Epithelial cell of esophagus (primary cell): ENCODE measurements at regions not wholly inside any gene's neighbourhood (a gene's known extent, or its start where the extent isn't known, plus 50 kb on each side); places are given as distances from the start of the nearest gene placed in this dataset.

Experiments used
- DNase-seq: peaks from one replicate; pipeline ENCODE4 v3.0.0; 2010; ENCODE audit warnings: low read depth
- H3K4me3 ChIP-seq: 2 replicates; pipeline ENCODE4 v1.5.1; 2011; ENCODE audit warnings: mild to moderate bottlenecking, low read length, control low read depth
- CTCF ChIP-seq: IDR thresholded peaks from 2 replicates; pipeline ENCODE4 v1.5.1; 2011; ENCODE audit warnings: low read depth, mild to moderate bottlenecking, low read length, control low read depth, inconsistent platforms; ENCODE audit not compliant: insufficient read depth; ENCODE audit errors: missing control alignments

GRCh38 chr2:160550048-160550447 lies 56.4 kb upstream of the RBMS1 start:
- no peak for DNase-seq
- no peak for TF ChIP-seq CTCF
- no peak overlapping the region for H3K4me3 ChIP-seq

- no peak overlapping the region for H3K4me3 ChIP-seq
- DNase-seq = no peak
- TF ChIP-seq CTCF = no peak
Measured at GRCh38 chr2:160551259-160551658, 57.7 kb upstream of the RBMS1 start.

- TF ChIP-seq CTCF = no peak
- no peak overlapping the region for H3K4me3 ChIP-seq
- DNase-seq = peak; percentile 50
Measured at GRCh38 chr2:160555420-160556071, 61.9 kb upstream of the RBMS1 start.

- H3K4me3 ChIP-seq = no peak overlapping the region
- no peak for TF ChIP-seq CTCF
- DNase-seq = no peak
Measured at GRCh38 chr2:160557903-160558302, 64.3 kb upstream of the RBMS1 start.

- TF ChIP-seq CTCF = no peak
- no peak overlapping the region for H3K4me3 ChIP-seq
- no peak for DNase-seq
Measured at GRCh38 chr2:160558531-160558930, 64.9 kb upstream of the RBMS1 start.

- peak; percentile 91 for DNase-seq
- no peak overlapping the region for H3K4me3 ChIP-seq
- TF ChIP-seq CTCF = no peak
Measured at GRCh38 chr2:160561551-160562295, 68.1 kb upstream of the RBMS1 start.
